Fibroblast of lung (primary cell): ENCODE measurements at regions not wholly inside any gene's neighbourhood (a gene's known extent, or its start where the extent isn't known, plus 50 kb on each side); places are given as distances from the start of the nearest gene placed in this dataset.

Experiments
- EZH2 ChIP-seq: IDR thresholded peaks from 2 replicates; pipeline ENCODE4 v1.5.1; 2012; ENCODE audit warnings: low read length, control low read depth, mild to moderate bottlenecking; ENCODE audit errors: missing control alignments
- TF ChIP-seq, protein P1 (sequence below), 2 donors: IDR thresholded peaks in 1 of 2; conservative IDR thresholded peaks in 1 of 2; 1 replicate in 1 of 2; 2 replicates in 1 of 2; pipeline ENCODE4 v1.5.1; 2011 to 2012; ENCODE audit warnings: low read length in 2 of 2, control low read depth in 1 of 2, inconsistent platforms in 1 of 2, low read depth in 1 of 2, mild to moderate bottlenecking in 1 of 2

DNA sequence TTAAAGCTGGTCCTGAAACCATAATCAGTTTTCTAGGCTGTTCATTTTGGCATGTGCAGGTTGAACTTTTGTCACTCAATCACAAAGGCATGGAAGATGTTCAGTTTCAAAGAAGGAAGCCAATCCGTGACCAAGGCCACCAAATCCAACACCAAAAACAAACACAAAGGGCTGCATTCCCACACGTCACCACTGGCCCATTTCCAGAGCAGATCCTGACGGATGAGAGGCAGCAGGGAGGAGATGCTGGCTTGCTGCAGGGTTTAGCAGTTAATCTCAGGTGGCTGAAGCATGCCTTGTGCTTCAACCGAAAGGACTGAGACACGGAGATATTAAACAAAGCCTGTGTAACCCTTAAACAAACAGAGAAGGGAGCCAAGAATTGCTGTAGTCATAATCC is 191.9 kb upstream of the CTAGE1 start:
- TF ChIP-seq, protein P1, sequence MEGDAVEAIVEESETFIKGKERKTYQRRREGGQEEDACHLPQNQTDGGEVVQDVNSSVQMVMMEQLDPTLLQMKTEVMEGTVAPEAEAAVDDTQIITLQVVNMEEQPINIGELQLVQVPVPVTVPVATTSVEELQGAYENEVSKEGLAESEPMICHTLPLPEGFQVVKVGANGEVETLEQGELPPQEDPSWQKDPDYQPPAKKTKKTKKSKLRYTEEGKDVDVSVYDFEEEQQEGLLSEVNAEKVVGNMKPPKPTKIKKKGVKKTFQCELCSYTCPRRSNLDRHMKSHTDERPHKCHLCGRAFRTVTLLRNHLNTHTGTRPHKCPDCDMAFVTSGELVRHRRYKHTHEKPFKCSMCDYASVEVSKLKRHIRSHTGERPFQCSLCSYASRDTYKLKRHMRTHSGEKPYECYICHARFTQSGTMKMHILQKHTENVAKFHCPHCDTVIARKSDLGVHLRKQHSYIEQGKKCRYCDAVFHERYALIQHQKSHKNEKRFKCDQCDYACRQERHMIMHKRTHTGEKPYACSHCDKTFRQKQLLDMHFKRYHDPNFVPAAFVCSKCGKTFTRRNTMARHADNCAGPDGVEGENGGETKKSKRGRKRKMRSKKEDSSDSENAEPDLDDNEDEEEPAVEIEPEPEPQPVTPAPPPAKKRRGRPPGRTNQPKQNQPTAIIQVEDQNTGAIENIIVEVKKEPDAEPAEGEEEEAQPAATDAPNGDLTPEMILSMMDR (conservative IDR thresholded peaks at IDR 0.05 in 1 of 2, IDR thresholded peaks at IDR 0.05 in 1 of 2; ENCODE audit: low read depth in 1 of 2, low read length in 2 of 2) = no peak
- TF ChIP-seq EZH2 = no peak
